HEK293 (cell line): ENCODE measurements at regions not wholly inside any gene's neighbourhood (a gene's known extent, or its start where the extent isn't known, plus 50 kb on each side); places are given as distances from the start of the nearest gene placed in this dataset.
"Not testable (repeated sequence)": the region's sequence is repeated elsewhere in the genome, so short reads cannot be mapped to it uniquely, and the experiment has no call there.

Experiments
- CTCF ChIA-PET: fragments of 350-600 bp; formaldehyde crosslinking; extraction: SDS; loops from one replicate; lab custom pipeline; 2021; ENCODE audit warnings: antibody characterized with exemption; lab: Yijun Ruan, JAX
- POLR2A ChIA-PET: fragments of 300-600 bp; formaldehyde crosslinking; extraction: SDS; loops from one replicate; lab custom pipeline; 2020; ENCODE audit warnings: antibody characterized with exemption, inconsistent platforms; lab: Yijun Ruan, JAX
- H3K27ac ChIP-seq: fragments of 200-500 bp; sonication (Bioruptor generic); 2 replicates; pipeline ENCODE4 v1.5.1; 2014; ENCODE audit warnings: low read depth, low read length, control low read depth, inconsistent platforms; ENCODE audit errors: extremely low read depth
- H3K36me3 ChIP-seq, 2 experiments: fragments of 200-500 bp in 1 of 2; sonication (Bioruptor generic) in 1 of 2; 1 replicate in 1 of 2; 2 replicates in 1 of 2; pipeline ENCODE4 v1.5.1; 2014 to 2017; ENCODE audit warnings: inconsistent platforms in 2 of 2, low read length in 2 of 2; ENCODE audit not compliant: control insufficient read depth in 2 of 2, insufficient read depth in 1 of 2
- H3K4me1 ChIP-seq: fragments of 200-500 bp; sonication (Bioruptor generic); 2 replicates; pipeline ENCODE4 v1.5.1; 2014; ENCODE audit warnings: mild to moderate bottlenecking, low read length, inconsistent platforms; ENCODE audit not compliant: control insufficient read depth, insufficient read depth
- H3K4me3 ChIP-seq: 2 replicates; pipeline ENCODE4 v1.5.1; 2011; ENCODE audit warnings: low read depth, mild to moderate bottlenecking, control low read depth, low read length, moderate library complexity
- H3K9me3 ChIP-seq: fragments of 200-500 bp; sonication (Bioruptor generic); 2 replicates; pipeline ENCODE4 v1.5.1; 2014; ENCODE audit warnings: low read depth, low read length, inconsistent platforms; ENCODE audit not compliant: control insufficient read depth, insufficient read depth
- BCL11A ChIP-seq: fragments of 450-650 bp; formaldehyde crosslinking; IDR thresholded peaks from 2 replicates; pipeline ENCODE4 v1.5.1; 2016; ENCODE audit warnings: low read depth, missing biosample characterization, missing genetic modification characterization
- EGR2 ChIP-seq: fragments of 450-650 bp; formaldehyde crosslinking; IDR thresholded peaks from 2 replicates; pipeline ENCODE4 v1.5.1; 2016; ENCODE audit warnings: low read depth, missing biosample characterization, missing genetic modification characterization
- GLI2 ChIP-seq: fragments of 450-650 bp; formaldehyde crosslinking; IDR thresholded peaks from 2 replicates; pipeline ENCODE4; 2017; ENCODE audit warnings: missing biosample characterization, missing genetic modification characterization, low read depth, borderline replicate concordance
- KLF1 ChIP-seq: fragments of 450-650 bp; formaldehyde crosslinking; IDR thresholded peaks from 2 replicates; pipeline ENCODE4 v1.5.1; 2016; ENCODE audit warnings: missing biosample characterization, missing genetic modification characterization
- KLF17 ChIP-seq: fragments of 450-650 bp; formaldehyde crosslinking; IDR thresholded peaks from 2 replicates; pipeline ENCODE4 v1.5.1; 2016; ENCODE audit warnings: missing biosample characterization, missing genetic modification characterization
- TCF7L2 ChIP-seq: IDR thresholded peaks from 2 replicates; pipeline ENCODE4 v1.6.1; 2011; ENCODE audit warnings: low read depth, mild to moderate bottlenecking, inconsistent platforms, low read length, moderate library complexity, borderline replicate concordance
- ZBTB1 ChIP-seq: fragments of 450-650 bp; formaldehyde crosslinking; IDR thresholded peaks from 2 replicates; pipeline ENCODE4 v1.5.1; 2016; ENCODE audit warnings: missing biosample characterization, missing genetic modification characterization
- ZBTB11 ChIP-seq: fragments of 450-650 bp; formaldehyde crosslinking; conservative IDR thresholded peaks from 2 replicates; pipeline ENCODE4 v1.5.1; 2016; ENCODE audit warnings: low read depth, missing biosample characterization, missing genetic modification characterization
- ZFHX2 ChIP-seq: fragments of 450-650 bp; formaldehyde crosslinking; conservative IDR thresholded peaks from 2 replicates; pipeline ENCODE4 v1.5.1; 2016; ENCODE audit warnings: missing biosample characterization, missing genetic modification characterization
- ZNF18 ChIP-seq: fragments of 450-650 bp; formaldehyde crosslinking; IDR thresholded peaks from 2 replicates; pipeline ENCODE4 v1.5.1; 2016; ENCODE audit warnings: missing biosample characterization, missing genetic modification characterization
- ZNF19 ChIP-seq: fragments of 450-650 bp; formaldehyde crosslinking; IDR thresholded peaks from 2 replicates; pipeline ENCODE4; 2016; ENCODE audit warnings: missing biosample characterization, missing genetic modification characterization, low read depth
- ZNF223 ChIP-seq: fragments of 450-650 bp; formaldehyde crosslinking; IDR thresholded peaks from 2 replicates; pipeline ENCODE4 v1.5.1; 2016; ENCODE audit warnings: missing biosample characterization, missing genetic modification characterization
- ZNF26 ChIP-seq: fragments of 450-650 bp; formaldehyde crosslinking; IDR thresholded peaks from 2 replicates; pipeline ENCODE4 v1.5.1; 2016; ENCODE audit warnings: missing biosample characterization, missing genetic modification characterization
- ZNF354C ChIP-seq: fragments of 450-650 bp; formaldehyde crosslinking; IDR thresholded peaks from 2 replicates; pipeline ENCODE4 v1.5.1; 2016; ENCODE audit warnings: missing biosample characterization, missing genetic modification characterization, low read depth, borderline replicate concordance
- ZNF391 ChIP-seq: fragments of 450-650 bp; formaldehyde crosslinking; IDR thresholded peaks from 2 replicates; pipeline ENCODE4 v1.5.1; 2016; ENCODE audit warnings: low read depth, missing biosample characterization, missing genetic modification characterization, borderline replicate concordance
- ZNF416 ChIP-seq: fragments of 450-650 bp; formaldehyde crosslinking; IDR thresholded peaks from 2 replicates; pipeline ENCODE4 v1.5.1; 2016; ENCODE audit warnings: missing biosample characterization, missing genetic modification characterization
- ZNF433 ChIP-seq: fragments of 450-650 bp; formaldehyde crosslinking; IDR thresholded peaks from 2 replicates; pipeline ENCODE4 v1.5.1; 2016; ENCODE audit warnings: missing biosample characterization, missing genetic modification characterization, low read depth
- ZNF600 ChIP-seq: fragments of 450-650 bp; formaldehyde crosslinking; IDR thresholded peaks from 2 replicates; pipeline ENCODE4 v1.5.1; 2016; ENCODE audit warnings: missing biosample characterization, missing genetic modification characterization
- ZNF654 ChIP-seq: fragments of 450-650 bp; formaldehyde crosslinking; IDR thresholded peaks from 2 replicates; pipeline ENCODE4 v1.5.1; 2016; ENCODE audit warnings: low read depth, missing biosample characterization, missing genetic modification characterization

GRCh38 chr13:33415822-33416221 is 130.3 kb upstream of the STARD13 start:
- Histone ChIP-seq H3K27ac (no peak overlapping the region), H3K9me3 (no peaks in the 10 kb centered on the region)
- CTCF ChIA-PET, result no interaction called here
- TF ChIP-seq ZNF416 (tag by site-specific recombination) (no peak), ZNF19 (no peak), ZBTB1 (tag by site-specific recombination) (no peak), ZNF223 (no peak), ZBTB11 (tag by site-specific recombination) (no peak), ZNF18 (tag by site-specific recombination) (no peak), ZNF654 (tag by site-specific recombination) (no peak), ZNF600 (no peak), KLF17 (tag by site-specific recombination) (no peak), ZNF354C (tag by site-specific recombination) (no peak), ZNF391 (tag by site-specific recombination) (no peak), ZNF433 (tag by site-specific recombination) (no peak), ZNF26 (tag by site-specific recombination) (no peak), TCF7L2 (no peak), BCL11A (tag by site-specific recombination) (no peak), GLI2 (tag by site-specific recombination) (no peak)
- TF ChIP-seq, all 188 proteins: peak for 0
- Histone ChIP-seq H3K36me3 (no peaks in the 10 kb centered on the region), H3K4me3 (no peak overlapping the region), H3K4me1 (no peaks in the 10 kb centered on the region)
- POLR2A ChIA-PET, result no interaction called here

GRCh38 chr13:33418224-33418953 is 132.8 kb upstream of the STARD13 start:
- H3K36me3 ChIP-seq, H3K27ac ChIP-seq, POLR2A ChIA-PET, H3K9me3 ChIP-seq, H3K4me1 ChIP-seq, H3K4me3 ChIP-seq: not testable (repeated sequence)
- TF ChIP-seq EGR2 (tag by site-specific recombination), result peak; percentile 7; the same call in 1 of the 2 replicates
- peak; percentile 16; the same call in 1 of the 2 replicates for TF ChIP-seq ZFHX2 (tag by site-specific recombination)
- peak; percentile 38; the same call in 1 of the 2 replicates for TF ChIP-seq KLF1
- CTCF ChIA-PET, result interaction anchor here (0.6 kb wide), 1 partner anchor 370 kb away, joined by 4 read pairs; no protein-coding TSS in a partner anchor

GRCh38 chr13:33420117-33420516 is 134.6 kb upstream of the STARD13 start:
- CTCF ChIA-PET, H3K4me3 ChIP-seq, H3K9me3 ChIP-seq, H3K4me1 ChIP-seq, POLR2A ChIA-PET, H3K27ac ChIP-seq, H3K36me3 ChIP-seq: not testable (repeated sequence)
